Neural cell (in vitro differentiated cells): ENCODE measurements at regions not wholly inside any gene's neighbourhood (a gene's known extent, or its start where the extent isn't known, plus 50 kb on each side); places are given as distances from the start of the nearest gene placed in this dataset.
"Not testable (repeated sequence)": the region's sequence is repeated elsewhere in the genome, so short reads cannot be mapped to it uniquely, and the experiment has no call there.

Experiments used
- H2AFZ ChIP-seq: fragments of 200-600, 300-800 bp; sonication (generic), shearing (Covaris generic); 2 replicates; pipeline ENCODE4 v1.6.0; 2014; ENCODE audit warnings: low read depth, mild to moderate bottlenecking, antibody characterized with exemption, low read length, moderate library complexity
- H3F3A ChIP-seq: fragments of 200-600 bp; shearing (Covaris generic); 2 replicates; pipeline ENCODE4 v1.6.1; 2016; ENCODE audit warnings: mild to moderate bottlenecking, moderate library complexity, mixed read lengths, antibody characterized with exemption, low read length; ENCODE audit not compliant: insufficient read depth, poor library complexity, severe bottlenecking
- H3K27ac ChIP-seq: fragments of 200-600, 300-800 bp; sonication (generic), shearing (Covaris generic); 2 replicates; pipeline ENCODE4 v1.5.1; 2014; ENCODE audit warnings: mild to moderate bottlenecking, low read length, moderate library complexity
- H3K27me3 ChIP-seq: fragments of 300-800, 200-600 bp; sonication (generic), shearing (Covaris generic); 2 replicates; pipeline ENCODE4 v1.6.0; 2014; ENCODE audit warnings: mild to moderate bottlenecking, low read depth, low read length, moderate library complexity; ENCODE audit not compliant: insufficient read depth
- H3K36me3 ChIP-seq: fragments of 300-800, 200-600 bp; sonication (generic), shearing (Covaris generic); 2 replicates; pipeline ENCODE4 v1.5.1; 2014; ENCODE audit warnings: mild to moderate bottlenecking, antibody characterized with exemption, low read length, moderate library complexity; ENCODE audit not compliant: insufficient read depth
- H3K4me2 ChIP-seq: fragments of 300-800, 200-600 bp; sonication (generic), shearing (Covaris generic); 2 replicates; pipeline ENCODE4 v1.6.0; 2014; ENCODE audit warnings: mild to moderate bottlenecking, low read length
- H3K4me3 ChIP-seq: fragments of 300-800, 200-600 bp; sonication (generic), shearing (Covaris generic); 2 replicates; pipeline ENCODE4 v1.5.1; 2014; ENCODE audit warnings: mild to moderate bottlenecking, low read length, moderate library complexity
- H3K79me2 ChIP-seq: fragments of 200-600 bp; shearing (Covaris generic); replicated peaks from 2 replicates; pipeline ENCODE4 v1.6.0; 2014; ENCODE audit warnings: mild to moderate bottlenecking, low read length, moderate library complexity; ENCODE audit not compliant: insufficient read depth
- H3K9ac ChIP-seq: fragments of 300-800, 200-600 bp; sonication (generic), shearing (Covaris generic); 2 replicates; pipeline ENCODE4 v1.6.1; 2016; ENCODE audit warnings: mild to moderate bottlenecking, low read length, mixed read lengths
- H3K9me2 ChIP-seq: fragments of 200-600 bp; shearing (Covaris generic); 2 replicates; pipeline ENCODE4 v1.6.1; 2016; ENCODE audit warnings: mild to moderate bottlenecking, low read length, mixed read lengths; ENCODE audit not compliant: insufficient read depth
- H3K9me3 ChIP-seq: fragments of 200-600, 300-800 bp; sonication (generic), shearing (Covaris generic); 2 replicates; pipeline ENCODE4 v1.6.1; 2016; ENCODE audit warnings: mild to moderate bottlenecking, mixed run types, low read length, moderate library complexity, mixed read lengths
- H4K20me1 ChIP-seq: fragments of 200-600 bp; shearing (Covaris generic); 2 replicates; pipeline ENCODE4 v1.6.1; 2016; ENCODE audit warnings: mild to moderate bottlenecking, mixed run types; ENCODE audit not compliant: insufficient read depth
- EP300 ChIP-seq: fragments of 450-650 bp; conservative IDR thresholded peaks from 2 replicates; pipeline ENCODE4 v1.6.1; 2014; ENCODE audit warnings: antibody characterized with exemption, mild to moderate bottlenecking, moderate library complexity; ENCODE audit not compliant: poor library complexity, severe bottlenecking
- EZH2 ChIP-seq: fragments of 200-600, 300-800 bp; shearing (Covaris generic), sonication (generic); IDR thresholded peaks from 2 replicates; pipeline ENCODE4 v1.6.1; 2014; ENCODE audit warnings: antibody characterized with exemption, low read length, borderline replicate concordance, mild to moderate bottlenecking; ENCODE audit not compliant: insufficient read depth, poor library complexity, severe bottlenecking
- MXI1 ChIP-seq: fragments of 450-650 bp; conservative IDR thresholded peaks from 2 replicates; pipeline ENCODE4 v1.6.1; 2014; ENCODE audit warnings: antibody characterized with exemption, mild to moderate bottlenecking; ENCODE audit not compliant: poor library complexity, severe bottlenecking
- POLR2AphosphoS5 ChIP-seq: IDR thresholded peaks from 2 replicates; pipeline ENCODE4 v1.6.1; 2012
- RAD21 ChIP-seq: fragments of 450-650 bp; conservative IDR thresholded peaks from 2 replicates; pipeline ENCODE4 v1.6.1; 2014; ENCODE audit warnings: antibody characterized with exemption, mild to moderate bottlenecking, moderate library complexity
- SMC3 ChIP-seq: fragments of 450-650 bp; conservative IDR thresholded peaks from 2 replicates; pipeline ENCODE4 v1.6.1; 2014; ENCODE audit warnings: antibody characterized with exemption, mild to moderate bottlenecking, moderate library complexity; ENCODE audit not compliant: poor library complexity
- TAF1 ChIP-seq: IDR thresholded peaks from 2 replicates; pipeline ENCODE4 v1.6.1; 2012; ENCODE audit warnings: low read depth
- TF ChIP-seq, protein P1 (sequence below): IDR thresholded peaks from 2 replicates; pipeline ENCODE4 v1.6.1; 2012; ENCODE audit warnings: borderline replicate concordance
- TF ChIP-seq, protein P2 (sequence below): fragments of 450-650 bp; IDR thresholded peaks from 2 replicates; pipeline ENCODE4 v1.5.1; 2014; ENCODE audit warnings: antibody characterized with exemption, mild to moderate bottlenecking, moderate library complexity; ENCODE audit not compliant: poor library complexity, severe bottlenecking

- no peak overlapping the region for H3K27ac ChIP-seq
- H3K9me3 ChIP-seq, result no peaks in the 10 kb centered on the region
- H2AFZ ChIP-seq, result no peak overlapping the region
- H3F3A ChIP-seq, result no peaks in the 10 kb centered on the region
- H3K4me2 ChIP-seq, result no peak overlapping the region
- H4K20me1 ChIP-seq, result no peaks in the 10 kb centered on the region
- no peaks in the 10 kb centered on the region for H3K9me2 ChIP-seq
- H3K4me3 ChIP-seq, result no peak overlapping the region
- no peaks in the 10 kb centered on the region for H3K36me3 ChIP-seq
- no peaks in the 10 kb centered on the region for H3K79me2 ChIP-seq
- H3K27me3 ChIP-seq, result no peaks in the 10 kb centered on the region
- TF ChIP-seq EZH2 (no peak), RAD21 (no peak), MXI1 (no peak), EP300 (no peak), POLR2AphosphoS5 (no peak), TAF1 (no peak), SMC3 (no peak)
- TF ChIP-seq, protein P1, sequence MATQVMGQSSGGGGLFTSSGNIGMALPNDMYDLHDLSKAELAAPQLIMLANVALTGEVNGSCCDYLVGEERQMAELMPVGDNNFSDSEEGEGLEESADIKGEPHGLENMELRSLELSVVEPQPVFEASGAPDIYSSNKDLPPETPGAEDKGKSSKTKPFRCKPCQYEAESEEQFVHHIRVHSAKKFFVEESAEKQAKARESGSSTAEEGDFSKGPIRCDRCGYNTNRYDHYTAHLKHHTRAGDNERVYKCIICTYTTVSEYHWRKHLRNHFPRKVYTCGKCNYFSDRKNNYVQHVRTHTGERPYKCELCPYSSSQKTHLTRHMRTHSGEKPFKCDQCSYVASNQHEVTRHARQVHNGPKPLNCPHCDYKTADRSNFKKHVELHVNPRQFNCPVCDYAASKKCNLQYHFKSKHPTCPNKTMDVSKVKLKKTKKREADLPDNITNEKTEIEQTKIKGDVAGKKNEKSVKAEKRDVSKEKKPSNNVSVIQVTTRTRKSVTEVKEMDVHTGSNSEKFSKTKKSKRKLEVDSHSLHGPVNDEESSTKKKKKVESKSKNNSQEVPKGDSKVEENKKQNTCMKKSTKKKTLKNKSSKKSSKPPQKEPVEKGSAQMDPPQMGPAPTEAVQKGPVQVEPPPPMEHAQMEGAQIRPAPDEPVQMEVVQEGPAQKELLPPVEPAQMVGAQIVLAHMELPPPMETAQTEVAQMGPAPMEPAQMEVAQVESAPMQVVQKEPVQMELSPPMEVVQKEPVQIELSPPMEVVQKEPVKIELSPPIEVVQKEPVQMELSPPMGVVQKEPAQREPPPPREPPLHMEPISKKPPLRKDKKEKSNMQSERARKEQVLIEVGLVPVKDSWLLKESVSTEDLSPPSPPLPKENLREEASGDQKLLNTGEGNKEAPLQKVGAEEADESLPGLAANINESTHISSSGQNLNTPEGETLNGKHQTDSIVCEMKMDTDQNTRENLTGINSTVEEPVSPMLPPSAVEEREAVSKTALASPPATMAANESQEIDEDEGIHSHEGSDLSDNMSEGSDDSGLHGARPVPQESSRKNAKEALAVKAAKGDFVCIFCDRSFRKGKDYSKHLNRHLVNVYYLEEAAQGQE, result no peak
- TF ChIP-seq, protein P2, sequence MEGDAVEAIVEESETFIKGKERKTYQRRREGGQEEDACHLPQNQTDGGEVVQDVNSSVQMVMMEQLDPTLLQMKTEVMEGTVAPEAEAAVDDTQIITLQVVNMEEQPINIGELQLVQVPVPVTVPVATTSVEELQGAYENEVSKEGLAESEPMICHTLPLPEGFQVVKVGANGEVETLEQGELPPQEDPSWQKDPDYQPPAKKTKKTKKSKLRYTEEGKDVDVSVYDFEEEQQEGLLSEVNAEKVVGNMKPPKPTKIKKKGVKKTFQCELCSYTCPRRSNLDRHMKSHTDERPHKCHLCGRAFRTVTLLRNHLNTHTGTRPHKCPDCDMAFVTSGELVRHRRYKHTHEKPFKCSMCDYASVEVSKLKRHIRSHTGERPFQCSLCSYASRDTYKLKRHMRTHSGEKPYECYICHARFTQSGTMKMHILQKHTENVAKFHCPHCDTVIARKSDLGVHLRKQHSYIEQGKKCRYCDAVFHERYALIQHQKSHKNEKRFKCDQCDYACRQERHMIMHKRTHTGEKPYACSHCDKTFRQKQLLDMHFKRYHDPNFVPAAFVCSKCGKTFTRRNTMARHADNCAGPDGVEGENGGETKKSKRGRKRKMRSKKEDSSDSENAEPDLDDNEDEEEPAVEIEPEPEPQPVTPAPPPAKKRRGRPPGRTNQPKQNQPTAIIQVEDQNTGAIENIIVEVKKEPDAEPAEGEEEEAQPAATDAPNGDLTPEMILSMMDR, result no peak
- H3K9ac ChIP-seq, result no peak overlapping the region
These were observed 119.7 kb upstream of the SPATA31C2 start for GRCh38 chr9:88258024-88258423.

GRCh38 chr9:88256216-88256615 is 117.9 kb upstream of the SPATA31C2 start:
- Histone ChIP-seq H3K27ac (no peak overlapping the region), H3K27me3 (no peaks in the 10 kb centered on the region), H3K79me2 (no peaks in the 10 kb centered on the region), H3K9me2 (no peaks in the 10 kb centered on the region), H3K4me2 (no peak overlapping the region), H3K9me3 (no peaks in the 10 kb centered on the region), H3K4me3 (no peak overlapping the region), H4K20me1 (no peaks in the 10 kb centered on the region), H3K9ac (no peak overlapping the region), H2AFZ (no peak overlapping the region), H3K36me3 (no peaks in the 10 kb centered on the region), H3F3A (no peaks in the 10 kb centered on the region)
- no peak for TF ChIP-seq TAF1
- no peak for TF ChIP-seq SMC3
- TF ChIP-seq, protein P2, result no peak
- no peak for TF ChIP-seq EZH2
- TF ChIP-seq, protein P1, result no peak
- no peak for TF ChIP-seq MXI1
- no peak for TF ChIP-seq RAD21
- TF ChIP-seq POLR2AphosphoS5, result no peak
- TF ChIP-seq EP300, result no peak

DNA sequence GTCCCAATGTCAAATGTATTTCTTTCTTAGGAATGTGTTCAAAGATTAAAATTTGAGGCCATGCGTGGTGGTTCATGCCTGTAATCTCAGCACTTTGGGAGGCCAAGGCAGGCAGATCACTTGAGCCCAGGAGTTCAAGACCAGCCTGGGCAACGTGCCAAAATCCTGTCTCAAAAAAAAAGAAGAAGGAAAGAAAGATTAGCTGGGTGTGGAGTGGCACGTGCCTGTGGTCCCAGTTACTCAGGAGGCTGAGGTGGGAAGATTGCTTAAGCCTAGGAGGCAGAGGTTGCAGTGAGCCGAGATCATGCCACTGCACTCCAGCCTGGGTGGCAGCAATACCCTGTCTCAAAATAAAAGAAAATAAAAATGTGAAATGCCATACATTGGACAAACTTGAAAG is 117.5 kb upstream of the SPATA31C2 start:
- not testable (repeated sequence) for H3K9me2 ChIP-seq, H3K9me3 ChIP-seq, H3K79me2 ChIP-seq, H3F3A ChIP-seq, H4K20me1 ChIP-seq, H3K36me3 ChIP-seq, H3K27ac ChIP-seq, H3K4me3 ChIP-seq, H2AFZ ChIP-seq, H3K27me3 ChIP-seq, H3K9ac ChIP-seq, H3K4me2 ChIP-seq
